Activated CD8-positive, alpha-beta memory T cell treated with anti-CD3 and anti-CD28 coated beads for 1 hour (primary cell): ENCODE measurements at regions not wholly inside any gene's neighbourhood (a gene's known extent, or its start where the extent isn't known, plus 50 kb on each side); places are given as distances from the start of the nearest gene placed in this dataset.

ENCODE experiments used
- DNase-seq, 2 donors: peaks; one replicate each; pipeline ENCODE4 v3.0.0-alpha.2; 2020; ENCODE audit warnings: low read depth in 1 of 2; ENCODE audit errors: extremely low read depth in 1 of 2

DNA sequence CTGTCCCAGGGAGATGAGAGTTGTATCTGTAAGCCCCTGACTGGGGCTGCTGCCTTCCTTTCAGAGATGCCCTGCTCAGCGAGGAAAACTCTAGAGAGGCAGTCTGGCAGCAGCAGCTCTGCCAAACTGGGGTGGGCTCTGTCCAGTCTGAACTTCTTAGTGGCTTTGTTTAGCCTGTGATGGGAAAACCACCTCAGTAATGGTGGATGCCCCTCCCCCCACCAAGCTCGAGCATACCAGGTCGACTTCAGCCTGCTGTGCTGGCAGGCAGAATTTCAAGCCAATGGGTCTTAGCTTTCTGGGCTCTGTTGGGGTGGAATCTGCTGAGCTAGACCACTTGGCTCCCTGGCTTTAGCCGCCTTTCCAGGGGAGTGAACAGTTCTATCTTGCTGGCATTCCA, 218.3 kb downstream of the TUSC7 start:
- DNase-seq = no peak

- no peak for DNase-seq
Measured at GRCh38 chr3:116929505-116930222, 220.1 kb downstream of the TUSC7 start.

- no peak for DNase-seq
Measured at GRCh38 chr3:116930786-116931185, 221.2 kb downstream of the TUSC7 start.

DNA sequence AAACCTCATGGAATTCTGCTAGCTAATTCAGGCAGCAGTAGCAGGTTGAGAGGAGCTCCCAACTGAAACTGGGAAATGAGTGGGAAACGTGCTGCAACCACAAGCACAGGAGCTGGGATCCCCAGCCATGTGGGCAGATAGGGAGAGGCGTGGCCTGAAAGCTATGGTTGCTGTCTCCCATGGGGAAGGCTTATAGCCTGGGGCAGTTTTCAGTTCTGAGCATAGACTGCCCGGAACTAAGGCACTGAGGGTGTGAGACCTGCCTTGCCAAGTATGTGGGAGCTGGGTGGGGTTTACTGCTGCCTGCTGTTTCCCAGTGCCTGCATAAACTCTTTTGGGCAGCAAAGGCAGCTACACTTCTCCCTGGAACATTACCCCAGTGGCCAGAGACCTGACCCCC, 229.5 kb downstream of the TUSC7 start:
- no peak for DNase-seq

GRCh38 chr3:116939550-116939949, 230.0 kb downstream of the TUSC7 start:
- no peak for DNase-seq

DNA sequence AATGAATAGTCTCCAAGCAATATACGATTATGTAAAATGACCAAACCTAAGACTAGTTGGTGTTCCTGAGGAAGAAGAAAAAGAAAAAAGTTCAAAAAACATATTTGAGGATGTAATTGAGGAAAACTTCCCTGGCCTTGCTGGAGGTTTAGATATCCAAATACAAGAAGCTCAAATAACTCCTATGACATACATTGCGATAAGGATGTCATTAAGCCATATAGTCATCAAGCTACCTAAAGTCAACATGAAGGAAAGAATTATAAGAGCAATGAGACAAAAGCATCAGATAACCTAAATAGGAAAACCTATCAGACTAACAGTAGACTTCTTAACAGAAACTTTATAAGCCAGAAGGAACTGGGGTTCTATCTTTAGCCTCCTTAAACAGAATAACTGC, 231.1 kb downstream of the TUSC7 start:
- no peak for DNase-seq

DNA sequence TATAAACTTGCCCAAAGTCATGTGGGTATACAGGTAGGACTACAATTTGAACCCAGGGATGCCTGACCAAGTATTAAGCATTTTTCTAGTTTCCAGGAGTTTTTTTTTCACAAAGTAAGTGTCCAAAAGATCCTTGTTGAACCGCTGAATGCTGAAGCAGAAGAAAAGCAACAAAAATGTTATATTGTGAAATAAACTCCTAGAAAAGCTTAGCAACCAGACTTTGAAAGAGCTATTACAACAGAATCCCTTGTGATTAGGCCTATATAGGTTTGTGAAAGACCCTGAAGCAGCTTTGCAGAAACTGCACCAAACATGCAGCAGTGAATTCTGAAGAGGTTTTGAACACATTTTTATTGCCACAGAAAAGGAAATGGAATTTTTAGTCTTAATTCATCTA, 236.8 kb downstream of the TUSC7 start:
- DNase-seq = no peak

- no peak for DNase-seq
Measured at GRCh38 chr3:116947148-116947547, 237.6 kb downstream of the TUSC7 start.

GRCh38 chr3:116947809-116948208, 238.2 kb downstream of the TUSC7 start:
- no peak for DNase-seq

DNA sequence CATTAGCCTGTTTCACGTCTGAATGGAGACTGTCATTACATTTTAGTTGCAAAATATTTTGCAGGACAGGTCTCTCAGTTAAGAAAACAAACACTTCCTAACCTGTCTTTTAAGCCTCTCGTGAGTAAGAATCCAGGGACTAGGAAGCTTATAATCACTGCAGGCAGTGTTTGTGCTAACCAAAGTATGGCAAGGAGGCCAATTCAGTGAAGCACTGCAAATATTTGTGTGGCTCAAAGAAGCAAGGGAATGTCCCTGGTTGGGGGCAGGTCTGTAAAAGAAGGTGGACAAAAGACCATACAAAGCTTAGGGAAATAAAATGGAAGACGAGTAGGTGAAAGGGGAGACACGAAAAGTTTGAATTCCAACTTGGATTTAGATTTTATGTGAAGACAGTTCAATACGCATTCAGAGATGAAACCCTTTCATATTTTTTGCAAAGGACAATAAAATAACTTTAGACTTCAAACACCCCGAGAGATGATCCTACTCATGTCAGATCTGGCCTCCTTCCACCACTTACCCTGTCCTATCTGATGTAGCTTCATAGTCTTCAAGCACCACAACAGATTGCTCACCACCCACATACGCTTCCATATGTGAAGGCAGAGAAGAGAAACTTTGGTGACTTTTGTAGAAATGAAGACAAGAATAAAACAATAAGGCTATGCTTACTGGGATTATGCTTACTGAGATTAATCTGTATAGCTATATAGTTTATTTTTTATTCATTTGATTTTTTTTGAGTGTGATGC, 240.9 kb downstream of the TUSC7 start:
- DNase-seq = no peak

DNA sequence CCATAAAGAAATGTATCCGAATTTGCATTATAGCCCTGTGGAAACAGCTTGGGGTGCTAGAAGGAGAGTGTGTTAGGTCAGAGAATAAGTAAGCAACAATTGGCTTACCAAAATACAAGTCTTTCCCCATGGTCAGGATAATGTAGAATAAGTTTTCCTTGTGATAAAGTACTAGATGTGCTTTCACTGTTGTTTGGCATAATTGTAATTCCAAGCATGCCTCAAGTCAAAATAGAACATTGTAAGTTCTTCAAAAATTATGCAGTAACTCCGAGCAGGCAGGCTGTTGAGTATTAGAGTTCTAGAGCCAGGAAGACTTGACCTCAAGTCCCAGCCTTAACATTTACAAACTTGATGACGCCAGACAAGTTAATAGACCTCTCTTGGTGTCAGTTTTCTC, 242.0 kb downstream of the TUSC7 start:
- DNase-seq = no peak

GRCh38 chr3:116958291-116958690, 248.7 kb downstream of the TUSC7 start:
- DNase-seq = no peak

DNA sequence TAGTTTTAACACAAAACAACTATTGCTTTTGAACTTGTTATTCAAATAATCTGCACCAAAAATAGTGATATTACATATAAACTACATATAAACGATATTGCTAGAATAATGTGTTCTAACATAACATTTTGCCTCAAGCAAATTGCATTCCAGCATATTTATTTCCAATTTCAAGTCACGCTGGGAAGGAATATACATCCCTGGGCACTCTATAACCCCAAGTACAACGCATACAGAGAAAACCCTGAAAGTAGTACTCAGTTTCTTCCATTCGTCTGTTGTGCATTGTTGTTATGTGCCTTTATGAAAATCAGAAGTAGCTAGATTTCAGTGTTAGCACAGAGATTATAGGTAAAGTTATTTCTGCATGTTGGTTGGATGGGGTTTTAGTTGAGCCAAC, 251.5 kb downstream of the TUSC7 start:
- DNase-seq = no peak

- DNase-seq = no peak
Measured at GRCh38 chr3:116963802-116964201, 254.2 kb downstream of the TUSC7 start.

DNA sequence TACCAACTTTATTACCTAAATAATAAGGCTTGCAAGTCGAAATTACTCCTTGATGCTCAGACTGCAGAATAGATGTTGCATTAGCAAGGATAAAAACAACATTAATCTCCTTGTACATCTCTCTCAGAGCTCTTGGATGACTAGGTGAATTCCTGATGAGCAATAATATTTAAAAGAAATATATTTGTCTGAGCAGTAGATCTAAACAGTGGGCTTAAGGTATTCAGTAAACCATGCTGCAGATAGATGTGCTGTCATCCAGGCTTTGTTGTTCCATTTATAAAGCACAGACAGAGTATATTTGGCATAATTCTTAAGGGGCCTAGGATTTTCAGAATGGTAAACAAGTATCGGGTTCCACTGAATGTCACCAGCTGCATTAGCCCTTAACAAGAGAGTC, 257.1 kb downstream of the TUSC7 start:
- no peak for DNase-seq

DNA sequence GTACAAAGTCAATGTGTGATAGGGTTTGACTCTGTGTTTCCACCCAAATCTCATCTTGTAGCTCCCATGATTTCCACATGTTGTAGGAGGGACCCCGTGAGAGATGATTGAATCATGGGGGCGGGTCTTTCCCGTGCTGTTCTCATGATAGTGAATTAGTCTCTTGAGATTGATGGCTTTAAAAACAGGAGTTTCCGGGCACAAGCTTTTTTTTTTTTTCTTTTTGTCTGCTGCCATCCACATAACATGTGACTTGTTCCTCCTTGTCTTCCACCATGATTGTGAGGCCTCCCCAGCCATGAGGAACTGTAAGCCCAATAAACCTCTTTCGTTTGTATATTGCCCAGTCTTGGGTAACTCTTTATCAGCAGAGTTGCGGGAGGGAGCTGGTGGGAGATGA, 259.6 kb downstream of the TUSC7 start:
- no peak for DNase-seq

GRCh38 chr3:116969646-116970045, 260.1 kb downstream of the TUSC7 start:
- no peak for DNase-seq

DNA sequence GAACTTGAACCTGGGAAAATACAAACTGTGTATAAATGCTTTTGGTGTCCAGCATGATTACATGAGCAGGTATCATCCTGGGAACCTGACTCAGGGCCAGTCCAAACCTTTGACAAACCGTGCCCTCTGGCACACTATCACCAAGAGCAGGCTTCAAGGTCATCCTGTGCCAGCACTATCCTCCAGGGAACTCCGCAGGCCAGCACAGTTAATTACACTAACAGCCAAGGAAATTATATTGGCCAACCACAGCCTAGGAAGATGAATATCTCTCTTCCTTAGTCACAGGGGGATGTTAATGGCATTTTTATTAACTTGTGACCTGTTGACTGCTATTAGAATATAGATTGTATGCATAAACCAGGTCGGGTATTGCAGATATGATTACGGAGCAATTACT, 262.0 kb downstream of the TUSC7 start:
- DNase-seq = no peak

DNA sequence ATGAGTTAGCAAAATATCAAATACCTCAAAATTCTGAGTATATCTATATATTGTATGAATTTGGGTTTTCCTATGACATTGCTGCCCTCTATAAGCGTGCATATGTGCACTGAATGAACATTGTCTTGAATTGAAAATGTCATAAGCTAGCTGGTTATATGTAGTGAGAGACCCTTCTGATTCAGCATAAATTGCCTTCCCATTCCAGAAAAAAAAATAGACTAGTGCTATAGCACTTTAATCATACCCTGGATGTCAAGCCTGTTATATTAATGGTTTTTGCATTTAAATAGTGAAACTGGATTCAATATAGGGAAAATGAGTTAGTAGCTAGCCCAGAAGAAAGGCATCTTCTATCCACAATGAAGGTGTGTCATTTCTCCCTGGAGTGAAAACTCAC, 265.1 kb downstream of the TUSC7 start:
- no peak for DNase-seq

DNA sequence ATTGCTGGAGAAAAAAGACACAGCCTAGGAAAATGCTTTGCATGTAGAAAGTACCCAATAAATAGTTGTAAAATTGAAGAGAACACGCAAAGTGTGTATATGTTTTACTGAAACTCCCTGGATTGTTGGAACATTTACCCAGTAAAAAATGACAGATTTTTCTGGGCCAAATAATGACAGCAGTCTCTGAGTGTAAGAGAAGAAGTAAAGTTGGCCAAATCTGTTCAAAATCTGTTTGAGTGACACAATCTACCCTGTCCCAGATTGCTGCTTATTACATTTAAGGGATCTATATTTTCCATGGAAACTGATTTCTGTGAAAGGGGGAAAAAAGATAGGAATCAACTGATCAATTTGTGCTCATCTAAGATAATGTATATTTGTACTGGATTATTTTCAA, 267.9 kb downstream of the TUSC7 start:
- no peak for DNase-seq

DNA sequence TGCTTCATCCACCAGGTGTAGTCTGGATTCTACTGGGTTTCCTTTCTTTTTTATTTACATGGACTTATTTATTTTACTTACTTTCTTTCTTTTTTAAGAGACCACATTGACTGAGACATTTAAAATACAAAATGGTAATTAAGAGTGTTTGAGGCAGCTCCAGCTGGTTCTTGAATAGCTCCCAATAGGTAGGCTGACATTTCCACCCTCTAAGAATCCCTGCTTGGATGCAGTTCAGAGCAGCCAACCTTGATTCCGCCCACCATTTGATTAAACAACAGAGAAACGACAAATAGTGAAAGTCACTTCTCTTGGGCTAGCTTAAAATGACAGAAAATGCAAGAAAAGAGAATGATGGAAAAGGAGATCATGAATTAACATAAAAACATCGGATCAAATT, 270.5 kb downstream of the TUSC7 start:
- DNase-seq = no peak

GRCh38 chr3:116981089-116981488, 271.5 kb downstream of the TUSC7 start:
- DNase-seq = no peak

DNA sequence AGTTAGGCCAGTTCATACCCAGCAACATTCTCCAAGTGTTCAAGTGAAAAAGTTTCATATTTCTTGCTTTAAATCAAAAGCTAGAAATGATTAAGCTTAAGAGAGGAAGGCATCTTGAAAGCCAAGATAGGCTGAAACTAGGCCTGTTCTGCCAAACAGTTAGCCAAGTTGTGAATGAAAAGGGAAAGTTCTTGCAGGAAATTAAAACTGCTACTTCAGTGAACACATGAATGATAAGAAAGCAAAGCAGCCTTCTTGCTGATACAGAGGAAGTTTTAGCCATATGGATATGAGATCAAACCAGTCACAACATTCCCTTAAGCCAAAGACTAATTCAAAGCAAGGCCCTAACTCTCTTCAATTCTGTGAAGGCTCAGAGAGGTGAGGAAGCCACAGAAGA, 274.7 kb downstream of the TUSC7 start:
- DNase-seq = no peak
